Glutamatergic neuron (in vitro differentiated cells): ENCODE measurements at regions not wholly inside any gene's neighbourhood (a gene's known extent, or its start where the extent isn't known, plus 50 kb on each side); places are given as distances from the start of the nearest gene placed in this dataset.

Experiments used
- DNase-seq: peaks from one replicate; pipeline ENCODE4 v3.0.0; 2022
- H3K27ac Mint-ChIP-seq: one replicate; pipeline ENCODE4 v1.8.0; 2020; ENCODE audit warnings: mild to moderate bottlenecking, mixed read lengths, inconsistent platforms; ENCODE audit not compliant: unreplicated experiment
- H3K27me3 Mint-ChIP-seq: one replicate; pipeline ENCODE4 v1.8.0; 2020; ENCODE audit warnings: mild to moderate bottlenecking, moderate library complexity, mixed read lengths, inconsistent platforms; ENCODE audit not compliant: unreplicated experiment
- H3K36me3 Mint-ChIP-seq: one replicate; pipeline ENCODE4 v1.8.0; 2020; ENCODE audit warnings: mild to moderate bottlenecking, mixed read lengths, inconsistent platforms; ENCODE audit not compliant: unreplicated experiment
- H3K4me1 Mint-ChIP-seq: one replicate; pipeline ENCODE4 v1.8.0; 2020; ENCODE audit warnings: mild to moderate bottlenecking, low read depth, mixed read lengths, inconsistent platforms; ENCODE audit not compliant: unreplicated experiment
- H3K4me3 Mint-ChIP-seq: one replicate; pipeline ENCODE4 v1.8.0; 2020; ENCODE audit warnings: mild to moderate bottlenecking, mixed read lengths, inconsistent platforms; ENCODE audit not compliant: unreplicated experiment
- H3K9me3 Mint-ChIP-seq: one replicate; pipeline ENCODE4 v1.8.0; 2020; ENCODE audit warnings: mild to moderate bottlenecking, moderate library complexity, mixed read lengths, inconsistent platforms; ENCODE audit not compliant: unreplicated experiment
- CTCF ChIP-seq: fragments of 200-600 bp; sonication (generic); IDR thresholded peaks from one replicate; pipeline ENCODE4 v1.5.0; 2021; ENCODE audit not compliant: partially characterized antibody, unreplicated experiment

DNA sequence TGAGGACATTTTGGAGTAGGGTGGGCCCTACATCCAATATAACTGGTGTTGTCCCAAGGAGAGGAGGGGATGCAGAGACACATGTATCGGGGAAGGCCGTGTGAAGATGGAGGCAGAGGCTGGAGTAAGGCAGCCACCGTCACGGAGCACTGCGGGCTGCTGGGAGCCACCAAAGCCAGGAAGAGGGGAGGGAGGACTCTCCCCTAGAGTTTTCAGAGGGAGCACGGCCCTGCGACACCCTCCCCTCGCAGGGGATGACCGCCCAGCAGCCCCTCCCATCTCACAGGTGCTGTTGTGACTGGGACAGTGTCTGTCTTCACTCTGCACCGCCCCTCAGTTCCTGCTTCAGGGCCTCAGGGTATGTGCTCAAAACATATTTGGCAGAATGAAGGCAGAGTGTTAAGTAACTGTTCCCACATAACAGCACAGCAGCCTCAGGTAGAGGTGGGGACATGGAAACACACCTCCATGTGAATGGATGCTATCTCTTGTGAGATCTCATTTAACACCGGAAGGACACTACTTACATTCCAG is 82.2 kb downstream of the RBFOX3 start:
- Mint-ChIP-seq H3K9me3 (peaks cover 5% of the 10 kb centered on the region), H3K4me3 (no peak overlapping the region), H3K36me3 (peaks cover 5% of the 10 kb centered on the region), H3K27me3 (peaks cover 14% of the 10 kb centered on the region), H3K4me1 (peaks cover 26% of the 10 kb centered on the region), H3K27ac (no peak overlapping the region)
- TF ChIP-seq CTCF = no peak
- DNase-seq = peak; percentile 3

DNA sequence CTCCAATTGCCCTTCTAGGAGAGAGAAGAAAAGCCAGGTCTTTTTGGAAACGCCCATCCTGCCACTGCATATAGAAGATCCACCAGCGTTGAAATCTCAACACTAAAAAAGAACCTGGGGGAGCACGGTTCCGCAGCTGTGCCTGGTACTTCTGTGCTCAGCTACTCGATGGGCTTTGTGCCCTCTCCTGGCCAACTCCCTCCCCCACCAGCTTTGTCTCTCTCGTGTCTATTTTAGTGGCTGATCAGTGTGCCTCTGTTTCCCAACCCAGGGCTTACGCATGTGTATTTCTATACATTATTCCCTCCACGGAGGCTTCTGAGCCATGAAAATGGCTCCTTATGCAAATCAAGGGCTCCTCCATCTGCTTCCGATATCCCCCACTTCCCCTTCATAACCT is 83.5 kb downstream of the RBFOX3 start:
- Mint-ChIP-seq H3K4me3 (no peak overlapping the region), H3K9me3 (peaks cover 3% of the 10 kb centered on the region), H3K27ac (no peak overlapping the region), H3K36me3 (peaks cover 5% of the 10 kb centered on the region), H3K27me3 (peaks cover 20% of the 10 kb centered on the region), H3K4me1 (peaks cover 32% of the 10 kb centered on the region)
- DNase-seq = no peak
- no peak for TF ChIP-seq CTCF

DNA sequence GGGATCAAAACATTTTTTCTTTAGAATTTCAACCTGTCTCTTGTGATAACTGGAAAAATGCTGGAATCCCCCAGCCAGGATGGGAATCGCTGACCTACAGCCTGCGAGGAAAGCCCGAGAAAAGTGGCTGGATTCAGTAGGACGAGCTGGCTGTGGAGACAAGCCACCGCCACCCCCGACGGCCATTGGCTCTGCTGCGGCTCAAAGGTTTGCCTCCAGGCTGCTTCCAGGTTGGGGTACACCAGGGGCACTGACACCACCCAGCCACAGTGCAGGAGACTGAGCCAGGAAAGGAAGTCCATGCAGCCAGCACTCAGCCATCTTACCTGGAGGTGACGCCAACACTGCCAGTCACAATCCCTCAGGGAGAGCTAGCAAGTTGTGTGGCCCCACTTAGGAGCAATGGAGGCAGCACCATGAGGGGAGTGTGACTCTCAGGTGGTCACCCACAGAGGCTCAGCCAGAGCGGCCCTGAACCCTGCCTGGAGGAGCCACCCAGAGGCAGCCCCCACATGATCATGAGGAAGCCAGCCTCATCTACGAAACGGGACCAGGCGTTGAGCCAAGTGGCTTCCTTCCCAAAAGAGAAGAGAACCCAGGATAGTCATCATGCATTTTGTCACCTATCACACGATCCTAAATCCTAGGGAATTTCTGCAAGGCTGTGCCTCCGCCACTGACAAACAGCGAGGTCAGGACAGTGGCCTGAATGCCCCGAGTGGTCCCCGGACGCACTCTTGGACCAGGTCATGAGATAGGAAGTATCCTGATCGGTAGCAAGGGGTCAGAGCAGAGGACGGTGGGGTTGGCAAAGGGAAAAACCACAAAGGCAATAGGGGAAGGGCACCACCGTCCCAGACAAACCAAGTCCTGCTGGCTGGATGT is 84.8 kb downstream of the RBFOX3 start:
- no peak for DNase-seq
- no peak for TF ChIP-seq CTCF
- Mint-ChIP-seq H3K9me3 (peaks cover 3% of the 10 kb centered on the region), H3K4me1 (peaks cover 24% of the 10 kb centered on the region), H3K27ac (no peak overlapping the region), H3K4me3 (no peak overlapping the region), H3K27me3 (peaks cover 17% of the 10 kb centered on the region), H3K36me3 (peaks cover 5% of the 10 kb centered on the region)

GRCh38 chr17:79524213-79525187 is 86.4 kb downstream of the RBFOX3 start:
- no peak overlapping the region for H3K27ac Mint-ChIP-seq
- DNase-seq = no peak
- H3K4me3 Mint-ChIP-seq = no peak overlapping the region
- H3K27me3 Mint-ChIP-seq = peaks cover 11% of the 10 kb centered on the region
- H3K36me3 Mint-ChIP-seq = peaks cover 5% of the 10 kb centered on the region
- TF ChIP-seq CTCF = no peak
- H3K9me3 Mint-ChIP-seq = peaks cover 3% of the 10 kb centered on the region
- H3K4me1 Mint-ChIP-seq = peaks cover 16% of the 10 kb centered on the region
